ENCODE measurements at regions not wholly inside any gene's neighbourhood (a gene's known extent, or its start where the extent isn't known, plus 50 kb on each side); places are given as distances from the start of the nearest gene placed in this dataset.
A peak's percentile ranks its signal among the peaks of the same experiment; 100 is the strongest.

GRCh38 chr16:85363881-85364280 is 249.2 kb upstream of the GSE1 start:
- Histone ChIP-seq H3K4me1 (peaks cover 21 to 25% (median 23%) of the 10 kb centered on the region in 3 donors), H3K9me3 (no peaks in the 10 kb centered on the region), H3K27me3 (no peaks in the 10 kb centered on the region), H3K4me3 (no peak overlapping the region), H3K27ac (no peak overlapping the region), H3K36me3 (no peaks in the 10 kb centered on the region)
- FAIRE-seq (no peak), ATAC-seq (no peak), DNase-seq (no peak)
- no peak for TF ChIP-seq CTCF (IDR thresholded peaks at IDR 0.05)
- intact Hi-C loops (cut with DNase I), result no loop called here
- WGBS, 2 donors, result 96 to 97% methylated on average over 10 of the region's 10 CpGs

- no peaks in the 10 kb centered on the region for H3K9me3 ChIP-seq
- 92% methylated on average over 21 of the region's 21 CpGs for WGBS, 2 donors
- intact Hi-C loops (cut with DNase I), result no loop called here
- H3K36me3 ChIP-seq, result no peaks in the 10 kb centered on the region
- DNase-seq (peak in 1 of 6 donors; percentile 70), FAIRE-seq (no peak), ATAC-seq (no peak)
- no peak overlapping the region for H3K27ac ChIP-seq
- H3K4me1 ChIP-seq, result peaks cover 15 to 19% (median 17%) of the 10 kb centered on the region in 3 donors
- H3K4me3 ChIP-seq, result no peak overlapping the region
- no peaks in the 10 kb centered on the region for H3K27me3 ChIP-seq
- TF ChIP-seq CTCF (IDR thresholded peaks at IDR 0.05), result no peak
Observed at GRCh38 chr16:85364323-85365040, 248.6 kb upstream of the GSE1 start.

GRCh38 chr16:85365120-85365519 is 248.0 kb upstream of the GSE1 start:
- no peaks in the 10 kb centered on the region for H3K9me3 ChIP-seq
- TF ChIP-seq CTCF (IDR thresholded peaks at IDR 0.05), result no peak
- 94% methylated on average over 11 of the region's 11 CpGs for WGBS, 2 donors
- no peaks in the 10 kb centered on the region for H3K36me3 ChIP-seq
- no peak for DNase-seq
- H3K27me3 ChIP-seq, result no peaks in the 10 kb centered on the region
- no peak for FAIRE-seq
- intact Hi-C loops (cut with DNase I), result no loop called here
- no peak overlapping the region for H3K4me3 ChIP-seq
- H3K4me1 ChIP-seq, result peaks cover 8 to 12% (median 11%) of the 10 kb centered on the region in 3 donors
- no peak overlapping the region for H3K27ac ChIP-seq
- ATAC-seq, result no peak

GRCh38 chr16:85366031-85366763 is 246.9 kb upstream of the GSE1 start:
- Histone ChIP-seq H3K4me3 (no peak overlapping the region), H3K9me3 (no peaks in the 10 kb centered on the region), H3K27me3 (no peaks in the 10 kb centered on the region), H3K36me3 (no peaks in the 10 kb centered on the region), H3K4me1 (peaks cover 7 to 8% (median 8%) of the 10 kb centered on the region in 3 donors), H3K27ac (no peak overlapping the region)
- no peak for TF ChIP-seq CTCF (IDR thresholded peaks at IDR 0.05)
- DNase-seq, result peak in 1 of 6 donors; percentile 74
- ATAC-seq, result no peak
- intact Hi-C loops (cut with DNase I), result no loop called here
- WGBS, 2 donors, result 85 to 90% methylated on average over 22 of the region's 22 CpGs
- FAIRE-seq, result no peak

GRCh38 chr16:85367485-85367884 is 245.6 kb upstream of the GSE1 start:
- no peak overlapping the region for H3K27ac ChIP-seq
- intact Hi-C loops (cut with DNase I), result no loop called here
- ATAC-seq (no peak), FAIRE-seq (no peak), DNase-seq (no peak)
- no peaks in the 10 kb centered on the region for H3K36me3 ChIP-seq
- H3K4me3 ChIP-seq, result no peak overlapping the region
- H3K27me3 ChIP-seq, result no peaks in the 10 kb centered on the region
- WGBS, 2 donors, result 93 to 94% methylated on average over 11 of the region's 12 CpGs
- peaks cover under 1 to 2% (median 1%) of the 10 kb centered on the region in 3 donors for H3K4me1 ChIP-seq
- no peak for TF ChIP-seq CTCF (IDR thresholded peaks at IDR 0.05)
- H3K9me3 ChIP-seq, result no peaks in the 10 kb centered on the region

Data from pancreas (tissue), 10 donors.